ENCODE measurements at regions not wholly inside any gene's neighbourhood (a gene's known extent, or its start where the extent isn't known, plus 50 kb on each side); places are given as distances from the start of the nearest gene placed in this dataset.

- TF ChIP-seq CTCF (conservative IDR thresholded peaks at IDR 0.05; ENCODE audit: low read length) (no peak), EZH2phosphoT487 (IDR thresholded peaks at IDR 0.05; ENCODE audit: borderline replicate concordance) (no peak)
Measured at GRCh38 chr22:49678842-49679170, 148.9 kb downstream of the BRD1 start.
